ENCODE measurements at regions not wholly inside any gene's neighbourhood (a gene's known extent, or its start where the extent isn't known, plus 50 kb on each side); places are given as distances from the start of the nearest gene placed in this dataset.

- TF ChIP-seq ZNF30 (CRISPR knock-in tag; IDR thresholded peaks at IDR 0.05) (no peak), CTCF (CRISPR knock-in tag; IDR thresholded peaks at IDR 0.05) (no peak), ZNF326 (CRISPR knock-in tag; IDR thresholded peaks at IDR 0.05; ENCODE audit: borderline replicate concordance) (no peak), NFATC3 (CRISPR knock-in tag; IDR thresholded peaks at IDR 0.05) (no peak), ZBTB33 (CRISPR knock-in tag; IDR thresholded peaks at IDR 0.05) (no peak), ZNF24 (IDR thresholded peaks at IDR 0.05) (no peak), ZNF577 (CRISPR knock-in tag; IDR thresholded peaks at IDR 0.05; ENCODE audit: borderline replicate concordance, low read depth) (no peak), ZSCAN29 (CRISPR knock-in tag; conservative IDR thresholded peaks at IDR 0.05) (no peak), ZNF292 (CRISPR knock-in tag; IDR thresholded peaks at IDR 0.05; ENCODE audit: borderline replicate concordance, low read depth) (no peak), FOXM1 (CRISPR knock-in tag; IDR thresholded peaks at IDR 0.05) (no peak)
- TF ChIP-seq, protein P1, sequence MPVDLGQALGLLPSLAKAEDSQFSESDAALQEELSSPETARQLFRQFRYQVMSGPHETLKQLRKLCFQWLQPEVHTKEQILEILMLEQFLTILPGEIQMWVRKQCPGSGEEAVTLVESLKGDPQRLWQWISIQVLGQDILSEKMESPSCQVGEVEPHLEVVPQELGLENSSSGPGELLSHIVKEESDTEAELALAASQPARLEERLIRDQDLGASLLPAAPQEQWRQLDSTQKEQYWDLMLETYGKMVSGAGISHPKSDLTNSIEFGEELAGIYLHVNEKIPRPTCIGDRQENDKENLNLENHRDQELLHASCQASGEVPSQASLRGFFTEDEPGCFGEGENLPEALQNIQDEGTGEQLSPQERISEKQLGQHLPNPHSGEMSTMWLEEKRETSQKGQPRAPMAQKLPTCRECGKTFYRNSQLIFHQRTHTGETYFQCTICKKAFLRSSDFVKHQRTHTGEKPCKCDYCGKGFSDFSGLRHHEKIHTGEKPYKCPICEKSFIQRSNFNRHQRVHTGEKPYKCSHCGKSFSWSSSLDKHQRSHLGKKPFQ (CRISPR knock-in tag; IDR thresholded peaks at IDR 0.05; ENCODE audit: insufficient replicate concordance): no peak
- TF ChIP-seq, protein P2, sequence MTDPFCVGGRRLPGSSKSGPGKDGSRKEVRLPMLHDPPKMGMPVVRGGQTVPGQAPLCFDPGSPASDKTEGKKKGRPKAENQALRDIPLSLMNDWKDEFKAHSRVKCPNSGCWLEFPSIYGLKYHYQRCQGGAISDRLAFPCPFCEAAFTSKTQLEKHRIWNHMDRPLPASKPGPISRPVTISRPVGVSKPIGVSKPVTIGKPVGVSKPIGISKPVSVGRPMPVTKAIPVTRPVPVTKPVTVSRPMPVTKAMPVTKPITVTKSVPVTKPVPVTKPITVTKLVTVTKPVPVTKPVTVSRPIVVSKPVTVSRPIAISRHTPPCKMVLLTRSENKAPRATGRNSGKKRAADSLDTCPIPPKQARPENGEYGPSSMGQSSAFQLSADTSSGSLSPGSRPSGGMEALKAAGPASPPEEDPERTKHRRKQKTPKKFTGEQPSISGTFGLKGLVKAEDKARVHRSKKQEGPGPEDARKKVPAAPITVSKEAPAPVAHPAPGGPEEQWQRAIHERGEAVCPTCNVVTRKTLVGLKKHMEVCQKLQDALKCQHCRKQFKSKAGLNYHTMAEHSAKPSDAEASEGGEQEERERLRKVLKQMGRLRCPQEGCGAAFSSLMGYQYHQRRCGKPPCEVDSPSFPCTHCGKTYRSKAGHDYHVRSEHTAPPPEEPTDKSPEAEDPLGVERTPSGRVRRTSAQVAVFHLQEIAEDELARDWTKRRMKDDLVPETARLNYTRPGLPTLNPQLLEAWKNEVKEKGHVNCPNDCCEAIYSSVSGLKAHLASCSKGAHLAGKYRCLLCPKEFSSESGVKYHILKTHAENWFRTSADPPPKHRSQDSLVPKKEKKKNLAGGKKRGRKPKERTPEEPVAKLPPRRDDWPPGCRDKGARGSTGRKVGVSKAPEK (CRISPR knock-in tag; IDR thresholded peaks at IDR 0.05; ENCODE audit: borderline replicate concordance): no peak
These were observed 205.2 kb upstream of the ZNF608 start for GRCh38 chr5:124951661-124952060.

Measured in HepG2 (cell line).